WERI-Rb-1 (cell line): ENCODE measurements at regions not wholly inside any gene's neighbourhood (a gene's known extent, or its start where the extent isn't known, plus 50 kb on each side); places are given as distances from the start of the nearest gene placed in this dataset.

Experiments
- DNase-seq: peaks from one replicate; pipeline ENCODE4 v3.0.0-alpha.2; 2020
- H3K27ac ChIP-seq: fragments of 250-450 bp; sonication (Bioruptor Pico); 2 replicates; pipeline ENCODE4 v1.5.1; 2020; ENCODE audit warnings: mild to moderate bottlenecking, moderate library complexity
- H3K27me3 ChIP-seq: fragments of 250-450 bp; sonication (Bioruptor Pico); 2 replicates; pipeline ENCODE4 v1.5.1; 2021; ENCODE audit warnings: mild to moderate bottlenecking, low read depth, moderate library complexity; ENCODE audit not compliant: insufficient read depth, severe bottlenecking
- H3K36me3 ChIP-seq: fragments of 250-450 bp; sonication (Bioruptor Pico); 2 replicates; pipeline ENCODE4 v1.5.1; 2020; ENCODE audit warnings: mild to moderate bottlenecking, moderate library complexity
- H3K4me3 ChIP-seq: 2 replicates; pipeline ENCODE4 v1.5.1; 2011; ENCODE audit warnings: low read depth, mild to moderate bottlenecking, control low read depth, low read length
- H3K9me3 ChIP-seq: fragments of 250-450 bp; sonication (Bioruptor Pico); 2 replicates; pipeline ENCODE4 v1.5.1; 2021; ENCODE audit warnings: mild to moderate bottlenecking, moderate library complexity; ENCODE audit not compliant: severe bottlenecking
- CTCF ChIP-seq: IDR thresholded peaks from 2 replicates; pipeline ENCODE4 v1.5.1; 2011; ENCODE audit warnings: low read depth, mild to moderate bottlenecking, control low read depth, inconsistent platforms, low read length

DNA sequence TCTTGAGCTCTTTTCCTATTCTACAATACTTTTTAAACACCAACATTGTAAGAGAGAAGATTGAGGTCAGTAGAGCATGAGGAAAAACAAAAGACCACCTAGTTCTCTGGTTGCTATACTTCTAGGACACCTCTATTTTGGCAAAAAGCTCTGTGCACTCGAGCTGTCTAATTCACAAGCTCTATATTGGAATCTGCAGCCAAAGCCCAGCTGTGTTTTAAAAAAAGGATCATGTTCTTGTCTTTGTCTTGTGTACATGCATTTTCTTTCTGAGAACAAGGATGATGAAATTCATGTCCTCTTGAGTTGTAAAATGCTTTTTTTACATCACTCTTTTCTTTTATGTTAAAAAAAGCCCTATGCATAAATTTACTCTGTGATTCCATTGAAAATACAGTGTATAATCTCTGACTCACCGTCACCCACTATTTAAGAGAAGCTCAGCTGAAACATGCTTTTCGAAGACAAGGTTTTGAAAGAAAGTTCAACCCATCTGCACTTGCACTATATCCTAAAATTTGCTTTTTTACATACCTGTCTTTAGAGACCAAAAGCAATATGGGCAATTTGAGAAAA is 215.5 kb upstream of the VSTM2A start:
- H3K27me3 ChIP-seq: no peaks in the 10 kb centered on the region

GRCh38 chr7:54330216-54330800 is 211.9 kb upstream of the VSTM2A start:
- no peak overlapping the region for H3K27ac ChIP-seq
- no peaks in the 10 kb centered on the region for H3K9me3 ChIP-seq
- DNase-seq: no peak
- H3K36me3 ChIP-seq: no peaks in the 10 kb centered on the region
- H3K4me3 ChIP-seq: no peak overlapping the region
- H3K27me3 ChIP-seq: no peaks in the 10 kb centered on the region
- no peak for TF ChIP-seq CTCF

More for the DNA sequence above, 215.5 kb upstream of the VSTM2A start:
- TF ChIP-seq CTCF: no peak
- Histone ChIP-seq H3K27ac (no peak overlapping the region), H3K9me3 (peaks cover 6% of the 10 kb centered on the region), H3K36me3 (no peaks in the 10 kb centered on the region), H3K4me3 (no peak overlapping the region)
- no peak for DNase-seq

DNA sequence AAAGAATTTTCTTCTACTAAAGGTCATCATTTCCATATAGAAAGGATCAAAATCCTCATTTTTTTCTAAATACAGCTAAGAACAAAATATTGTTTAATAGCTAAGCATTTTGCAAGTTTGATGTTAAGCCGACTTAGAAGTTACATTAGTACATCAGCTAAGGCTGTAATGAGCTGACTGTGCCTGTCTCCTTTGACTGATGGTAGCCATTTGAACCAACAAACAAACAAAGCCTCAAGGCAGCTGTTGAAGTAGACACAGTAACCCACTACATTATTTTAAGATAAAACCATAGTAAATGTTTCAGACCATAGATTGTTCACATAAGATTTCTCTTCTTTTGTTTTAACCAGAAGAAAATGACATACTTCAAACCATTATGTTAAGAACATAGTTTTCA is 210.9 kb upstream of the VSTM2A start:
- H3K36me3 ChIP-seq: no peaks in the 10 kb centered on the region
- no peak overlapping the region for H3K27ac ChIP-seq
- TF ChIP-seq CTCF: no peak
- no peaks in the 10 kb centered on the region for H3K27me3 ChIP-seq
- no peaks in the 10 kb centered on the region for H3K9me3 ChIP-seq
- H3K4me3 ChIP-seq: no peak overlapping the region
- no peak for DNase-seq

GRCh38 chr7:54332301-54332700 is 209.9 kb upstream of the VSTM2A start:
- no peak for TF ChIP-seq CTCF
- no peak for DNase-seq
- Histone ChIP-seq H3K27ac (no peak overlapping the region), H3K4me3 (no peak overlapping the region), H3K27me3 (no peaks in the 10 kb centered on the region), H3K9me3 (no peaks in the 10 kb centered on the region), H3K36me3 (no peaks in the 10 kb centered on the region)

- no peak overlapping the region for H3K4me3 ChIP-seq
- no peak overlapping the region for H3K27ac ChIP-seq
- TF ChIP-seq CTCF: no peak
- H3K27me3 ChIP-seq: no peaks in the 10 kb centered on the region
- no peaks in the 10 kb centered on the region for H3K9me3 ChIP-seq
- H3K36me3 ChIP-seq: no peaks in the 10 kb centered on the region
- DNase-seq: no peak
Observed at GRCh38 chr7:54333952-54334351, 208.2 kb upstream of the VSTM2A start.

DNA sequence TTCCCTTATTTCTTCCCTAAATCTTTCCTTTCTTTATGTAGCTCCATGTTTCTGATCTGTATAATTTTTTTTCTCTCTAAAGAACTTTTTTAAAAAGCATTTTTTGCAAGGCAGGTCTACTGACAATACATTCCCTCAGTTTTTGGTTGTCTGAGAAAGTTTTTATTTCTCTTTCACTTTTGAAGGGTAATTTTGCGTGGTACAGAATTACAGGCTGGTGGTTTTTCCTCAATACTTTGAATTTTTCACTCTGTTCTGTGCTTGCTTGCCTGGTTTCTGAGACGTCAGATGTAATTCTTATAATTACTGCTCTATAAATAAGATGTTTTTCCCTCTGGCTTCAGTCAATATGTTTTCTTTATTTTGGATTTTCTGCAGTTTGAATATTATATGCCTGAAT is 205.4 kb upstream of the VSTM2A start:
- no peak overlapping the region for H3K27ac ChIP-seq
- no peak for DNase-seq
- no peak overlapping the region for H3K4me3 ChIP-seq
- no peaks in the 10 kb centered on the region for H3K9me3 ChIP-seq
- H3K36me3 ChIP-seq: no peaks in the 10 kb centered on the region
- TF ChIP-seq CTCF: no peak
- H3K27me3 ChIP-seq: no peaks in the 10 kb centered on the region
